GM12878 (cell line): ENCODE measurements at regions not wholly inside any gene's neighbourhood (a gene's known extent, or its start where the extent isn't known, plus 50 kb on each side); places are given as distances from the start of the nearest gene placed in this dataset.

Experiments used
- BCL11A ChIP-seq: IDR thresholded peaks from 2 replicates; pipeline ENCODE4 v1.6.1; 2011; ENCODE audit warnings: low read depth, low read length
- DPF2 ChIP-seq: fragments of 450-650 bp; IDR thresholded peaks from 2 replicates; pipeline ENCODE4 v1.6.1; 2017; ENCODE audit warnings: mild to moderate bottlenecking
- NFYA ChIP-seq: IDR thresholded peaks from 2 replicates; pipeline ENCODE4 v1.6.1; 2011; ENCODE audit warnings: low read depth, mild to moderate bottlenecking, low read length, improper control_type of control experiment, borderline replicate concordance
- STAT3 ChIP-seq: IDR thresholded peaks from 2 replicates; pipeline ENCODE4 v1.6.1; 2011; ENCODE audit warnings: low read depth, low read length, improper control_type of control experiment
- ZNF207 ChIP-seq: fragments of 450-650 bp; IDR thresholded peaks from 2 replicates; pipeline ENCODE4 v1.6.1; 2014; ENCODE audit warnings: antibody characterized with exemption, mild to moderate bottlenecking, borderline replicate concordance
- TF ChIP-seq, protein P1 (sequence below): IDR thresholded peaks from 2 replicates; pipeline ENCODE4 v1.6.1; 2011; ENCODE audit warnings: low read depth, low read length, improper control_type of control experiment, borderline replicate concordance
- TF ChIP-seq, protein P2 (sequence below): IDR thresholded peaks from 2 replicates; pipeline ENCODE4 v1.6.1; 2011; ENCODE audit warnings: low read depth, mild to moderate bottlenecking, low read length, moderate library complexity, borderline replicate concordance; ENCODE audit errors: extremely low read depth
- TF ChIP-seq, protein P3 (sequence below): fragments of 450-650 bp; formaldehyde crosslinking; IDR thresholded peaks from 2 replicates; pipeline ENCODE4 v1.5.0; 2022; ENCODE audit warnings: mild to moderate bottlenecking, missing genetic modification characterization
- TF ChIP-seq, protein P4 (sequence below): IDR thresholded peaks from 2 replicates; pipeline ENCODE4 v1.6.1; 2011; ENCODE audit warnings: mild to moderate bottlenecking, low read depth, low read length, moderate library complexity; ENCODE audit not compliant: insufficient replicate concordance
- TF ChIP-seq, protein P5 (sequence below): fragments of 450-650 bp; IDR thresholded peaks from 2 replicates; pipeline ENCODE4 v1.6.1; 2017; ENCODE audit warnings: low read depth, mild to moderate bottlenecking, moderate library complexity

DNA sequence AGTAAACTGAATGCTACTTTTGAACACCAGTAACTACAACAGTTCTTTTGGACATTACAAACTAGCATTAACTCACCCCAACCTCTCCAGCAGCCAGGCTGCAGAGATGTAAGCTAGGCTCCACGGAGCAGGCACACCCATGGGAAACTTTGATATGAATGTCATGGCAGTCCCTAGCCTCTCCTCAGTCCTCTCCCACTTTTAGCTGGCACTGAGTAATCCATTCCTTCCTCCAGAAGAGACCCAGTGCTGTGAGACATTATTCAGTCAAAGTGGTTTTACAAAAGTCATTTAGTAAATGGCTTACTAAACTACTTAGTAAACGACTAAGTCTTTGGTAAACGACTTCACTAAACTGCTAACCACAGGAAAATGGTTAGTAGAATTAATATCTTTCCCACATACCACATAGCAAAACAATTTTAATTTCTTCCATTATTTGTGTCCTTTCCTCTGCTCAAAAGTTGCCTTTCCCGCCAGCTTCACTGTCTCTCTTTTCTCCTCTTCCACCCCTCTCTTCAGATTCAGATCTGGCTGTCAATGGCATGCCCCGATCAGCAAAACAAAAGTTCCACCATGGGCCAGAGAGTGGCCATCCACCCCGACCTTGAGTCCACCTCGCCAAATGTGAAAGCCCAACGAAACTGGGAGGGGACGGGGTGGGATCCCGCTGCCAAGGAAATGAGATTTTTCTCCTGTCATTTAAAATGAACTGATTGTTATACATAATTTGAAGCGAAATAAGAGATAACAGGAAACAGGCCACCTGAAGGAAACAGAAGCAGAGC lies 67.5 kb upstream of the TJP1 start (continued):
- TF ChIP-seq, protein P1, sequence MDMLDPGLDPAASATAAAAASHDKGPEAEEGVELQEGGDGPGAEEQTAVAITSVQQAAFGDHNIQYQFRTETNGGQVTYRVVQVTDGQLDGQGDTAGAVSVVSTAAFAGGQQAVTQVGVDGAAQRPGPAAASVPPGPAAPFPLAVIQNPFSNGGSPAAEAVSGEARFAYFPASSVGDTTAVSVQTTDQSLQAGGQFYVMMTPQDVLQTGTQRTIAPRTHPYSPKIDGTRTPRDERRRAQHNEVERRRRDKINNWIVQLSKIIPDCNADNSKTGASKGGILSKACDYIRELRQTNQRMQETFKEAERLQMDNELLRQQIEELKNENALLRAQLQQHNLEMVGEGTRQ: no peak
- TF ChIP-seq ZNF207: no peak
- TF ChIP-seq NFYA: no peak
- TF ChIP-seq BCL11A: no peak
- TF ChIP-seq DPF2: no peak
- TF ChIP-seq, protein P2, sequence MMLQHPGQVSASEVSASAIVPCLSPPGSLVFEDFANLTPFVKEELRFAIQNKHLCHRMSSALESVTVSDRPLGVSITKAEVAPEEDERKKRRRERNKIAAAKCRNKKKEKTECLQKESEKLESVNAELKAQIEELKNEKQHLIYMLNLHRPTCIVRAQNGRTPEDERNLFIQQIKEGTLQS: no peak
- TF ChIP-seq, protein P3, sequence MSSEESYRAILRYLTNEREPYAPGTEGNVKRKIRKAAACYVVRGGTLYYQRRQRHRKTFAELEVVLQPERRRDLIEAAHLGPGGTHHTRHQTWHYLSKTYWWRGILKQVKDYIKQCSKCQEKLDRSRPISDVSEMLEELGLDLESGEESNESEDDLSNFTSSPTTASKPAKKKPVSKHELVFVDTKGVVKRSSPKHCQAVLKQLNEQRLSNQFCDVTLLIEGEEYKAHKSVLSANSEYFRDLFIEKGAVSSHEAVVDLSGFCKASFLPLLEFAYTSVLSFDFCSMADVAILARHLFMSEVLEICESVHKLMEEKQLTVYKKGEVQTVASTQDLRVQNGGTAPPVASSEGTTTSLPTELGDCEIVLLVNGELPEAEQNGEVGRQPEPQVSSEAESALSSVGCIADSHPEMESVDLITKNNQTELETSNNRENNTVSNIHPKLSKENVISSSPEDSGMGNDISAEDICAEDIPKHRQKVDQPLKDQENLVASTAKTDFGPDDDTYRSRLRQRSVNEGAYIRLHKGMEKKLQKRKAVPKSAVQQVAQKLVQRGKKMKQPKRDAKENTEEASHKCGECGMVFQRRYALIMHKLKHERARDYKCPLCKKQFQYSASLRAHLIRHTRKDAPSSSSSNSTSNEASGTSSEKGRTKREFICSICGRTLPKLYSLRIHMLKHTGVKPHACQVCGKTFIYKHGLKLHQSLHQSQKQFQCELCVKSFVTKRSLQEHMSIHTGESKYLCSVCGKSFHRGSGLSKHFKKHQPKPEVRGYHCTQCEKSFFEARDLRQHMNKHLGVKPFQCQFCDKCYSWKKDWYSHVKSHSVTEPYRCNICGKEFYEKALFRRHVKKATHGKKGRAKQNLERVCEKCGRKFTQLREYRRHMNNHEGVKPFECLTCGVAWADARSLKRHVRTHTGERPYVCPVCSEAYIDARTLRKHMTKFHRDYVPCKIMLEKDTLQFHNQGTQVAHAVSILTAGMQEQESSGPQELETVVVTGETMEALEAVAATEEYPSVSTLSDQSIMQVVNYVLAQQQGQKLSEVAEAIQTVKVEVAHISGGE: no peak
- TF ChIP-seq, protein P4, sequence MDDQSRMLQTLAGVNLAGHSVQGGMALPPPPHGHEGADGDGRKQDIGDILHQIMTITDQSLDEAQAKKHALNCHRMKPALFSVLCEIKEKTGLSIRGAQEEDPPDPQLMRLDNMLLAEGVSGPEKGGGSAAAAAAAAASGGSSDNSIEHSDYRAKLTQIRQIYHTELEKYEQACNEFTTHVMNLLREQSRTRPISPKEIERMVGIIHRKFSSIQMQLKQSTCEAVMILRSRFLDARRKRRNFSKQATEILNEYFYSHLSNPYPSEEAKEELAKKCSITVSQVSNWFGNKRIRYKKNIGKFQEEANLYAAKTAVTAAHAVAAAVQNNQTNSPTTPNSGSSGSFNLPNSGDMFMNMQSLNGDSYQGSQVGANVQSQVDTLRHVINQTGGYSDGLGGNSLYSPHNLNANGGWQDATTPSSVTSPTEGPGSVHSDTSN: no peak
- no peak for TF ChIP-seq STAT3
- TF ChIP-seq, protein P5, sequence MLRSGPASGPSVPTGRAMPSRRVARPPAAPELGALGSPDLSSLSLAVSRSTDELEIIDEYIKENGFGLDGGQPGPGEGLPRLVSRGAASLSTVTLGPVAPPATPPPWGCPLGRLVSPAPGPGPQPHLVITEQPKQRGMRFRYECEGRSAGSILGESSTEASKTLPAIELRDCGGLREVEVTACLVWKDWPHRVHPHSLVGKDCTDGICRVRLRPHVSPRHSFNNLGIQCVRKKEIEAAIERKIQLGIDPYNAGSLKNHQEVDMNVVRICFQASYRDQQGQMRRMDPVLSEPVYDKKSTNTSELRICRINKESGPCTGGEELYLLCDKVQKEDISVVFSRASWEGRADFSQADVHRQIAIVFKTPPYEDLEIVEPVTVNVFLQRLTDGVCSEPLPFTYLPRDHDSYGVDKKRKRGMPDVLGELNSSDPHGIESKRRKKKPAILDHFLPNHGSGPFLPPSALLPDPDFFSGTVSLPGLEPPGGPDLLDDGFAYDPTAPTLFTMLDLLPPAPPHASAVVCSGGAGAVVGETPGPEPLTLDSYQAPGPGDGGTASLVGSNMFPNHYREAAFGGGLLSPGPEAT: no peak
